IMR-90 (cell line): ENCODE measurements at regions not wholly inside any gene's neighbourhood (a gene's known extent, or its start where the extent isn't known, plus 50 kb on each side); places are given as distances from the start of the nearest gene placed in this dataset.

ENCODE experiments used
- ATAC-seq: fragments of 200-7000 bp; cut with Tn5 transposase; 2 replicates; pipeline ENCODE4 v1.9.1; 2020; ENCODE audit warnings: low read depth, mild to moderate bottlenecking, moderate library complexity
- BruUV-seq: library from RNA; stranded (reverse); fragments of 400-500 nt; replicated peaks from 2 replicates; lab custom pipeline; 2021; lab: Mats Ljungman, UMichigan
- CTCF ChIA-PET: fragments of 300-600 bp; formaldehyde crosslinking; extraction: SDS; loops from one replicate; lab custom pipeline; 2021; ENCODE audit warnings: antibody characterized with exemption; lab: Yijun Ruan, JAX
- POLR2A ChIA-PET: fragments of 300-600 bp; sonication (Branson Sonifier 250); formaldehyde crosslinking; loops from one replicate; lab custom pipeline; 2022; ENCODE audit warnings: antibody characterized with exemption; ENCODE audit not compliant: unreplicated experiment; lab: Charles Lee
- DNase-seq: peaks from one replicate; pipeline ENCODE4 v3.0.0; 2013
- H2AFZ ChIP-seq: replicated peaks from 2 replicates; pipeline ENCODE3; 2013; ENCODE audit warnings: low read length, mild to moderate bottlenecking; ENCODE audit not compliant: poor library complexity
- H2AK5ac ChIP-seq: 2 replicates; pipeline ENCODE4 v1.6.1; 2013; ENCODE audit warnings: low read depth, low read length, inconsistent platforms
- H2AK9ac ChIP-seq: replicated peaks from 2 replicates; pipeline ENCODE3; 2013; ENCODE audit warnings: mild to moderate bottlenecking, low read depth, low read length, moderate library complexity; ENCODE audit not compliant: poor library complexity
- H2BK120ac ChIP-seq: 2 replicates; pipeline ENCODE4 v1.6.1; 2013; ENCODE audit warnings: low read depth, low read length, inconsistent platforms
- H2BK15ac ChIP-seq: 3 replicates; pipeline ENCODE4 v1.6.1; 2013; ENCODE audit warnings: low read depth, low read length, inconsistent platforms
- H2BK20ac ChIP-seq: 2 replicates; pipeline ENCODE4 v1.6.1; 2013; ENCODE audit warnings: low read depth, mild to moderate bottlenecking, inconsistent platforms, low read length, moderate library complexity
- H2BK5ac ChIP-seq: 2 replicates; pipeline ENCODE4 v1.6.1; 2013; ENCODE audit warnings: mild to moderate bottlenecking, low read depth, low read length, inconsistent platforms; ENCODE audit not compliant: poor library complexity, severe bottlenecking
- H3K14ac ChIP-seq: replicated peaks from 2 replicates; pipeline ENCODE4 v1.6.1; 2013; ENCODE audit warnings: low read depth, low read length, inconsistent platforms
- H3K18ac ChIP-seq: 2 replicates; pipeline ENCODE4 v1.6.1; 2013; ENCODE audit warnings: low read depth, low read length, control low read depth
- H3K23ac ChIP-seq: 2 replicates; pipeline ENCODE4 v1.6.1; 2013; ENCODE audit warnings: low read depth, low read length, inconsistent platforms
- H3K27ac ChIP-seq: 2 replicates; pipeline ENCODE4 v1.5.1; 2013; ENCODE audit warnings: mild to moderate bottlenecking, control low read depth, low read length; ENCODE audit not compliant: insufficient read depth
- H3K27me3 ChIP-seq: 2 replicates; pipeline ENCODE4 v1.6.1; 2013; ENCODE audit warnings: low read length; ENCODE audit not compliant: control insufficient read depth, insufficient read depth
- H3K36me3 ChIP-seq: 2 replicates; pipeline ENCODE4 v1.6.1; 2013; ENCODE audit warnings: low read length, mixed read lengths; ENCODE audit not compliant: control insufficient read depth, insufficient read depth
- H3K4ac ChIP-seq: 2 replicates; pipeline ENCODE4 v1.6.1; 2013; ENCODE audit warnings: low read depth, low read length, inconsistent platforms
- H3K4me1 ChIP-seq: 2 replicates; pipeline ENCODE4 v1.6.1; 2013; ENCODE audit warnings: low read length, mixed read lengths; ENCODE audit not compliant: control insufficient read depth, insufficient read depth
- H3K4me2 ChIP-seq: 2 replicates; pipeline ENCODE4 v1.6.1; 2013; ENCODE audit warnings: low read depth, mild to moderate bottlenecking, control low read depth, low read length, moderate library complexity
- H3K4me3 ChIP-seq: 2 replicates; pipeline ENCODE4 v1.5.1; 2013; ENCODE audit warnings: low read depth, mild to moderate bottlenecking, control low read depth, low read length, moderate library complexity; ENCODE audit not compliant: insufficient read depth
- H3K56ac ChIP-seq: 2 replicates; pipeline ENCODE4 v1.6.1; 2013; ENCODE audit warnings: low read length, inconsistent platforms; ENCODE audit not compliant: insufficient read depth; ENCODE audit errors: extremely low read depth
- H3K79me1 ChIP-seq, 2 experiments: 2 replicates each; pipeline ENCODE4 v1.6.1; 2013; ENCODE audit warnings: low read length in 2 of 2, inconsistent platforms in 1 of 2, low read depth in 1 of 2
- H3K9ac ChIP-seq: 2 replicates; pipeline ENCODE4 v1.6.1; 2013; ENCODE audit warnings: low read depth, low read length, control low read depth
- H3K9me1 ChIP-seq: 2 replicates; pipeline ENCODE4 v1.6.1; 2013; ENCODE audit warnings: low read length, inconsistent platforms; ENCODE audit not compliant: insufficient read depth
- H3K9me3 ChIP-seq: 2 replicates; pipeline ENCODE4 v1.6.1; 2013; ENCODE audit warnings: low read length; ENCODE audit not compliant: control insufficient read depth, insufficient read depth
- H4K20me1 ChIP-seq: 2 replicates; pipeline ENCODE4 v1.6.1; 2013; ENCODE audit warnings: low read length, inconsistent platforms; ENCODE audit not compliant: insufficient read depth
- H4K5ac ChIP-seq: 2 replicates; pipeline ENCODE4 v1.6.1; 2013; ENCODE audit warnings: mild to moderate bottlenecking, low read depth, low read length, control low read depth
- H4K8ac ChIP-seq, 2 experiments: 2 replicates each; pipeline ENCODE4 v1.6.1; 2013; ENCODE audit warnings: low read depth in 2 of 2, low read length in 2 of 2, control low read depth in 1 of 2, inconsistent platforms in 1 of 2
- H4K91ac ChIP-seq: 2 replicates; pipeline ENCODE4 v1.6.1; 2013; ENCODE audit warnings: low read depth, low read length, inconsistent platforms; ENCODE audit not compliant: insufficient read depth
- NFE2L2 ChIP-seq: fragments of 150-350 bp; IDR thresholded peaks from 2 replicates; pipeline ENCODE4 v1.6.1; 2016; ENCODE audit warnings: low read depth, mild to moderate bottlenecking, low read length
- POLR2A ChIP-seq: IDR thresholded peaks from 2 replicates; pipeline ENCODE4 v1.6.1; 2012; ENCODE audit warnings: mild to moderate bottlenecking, low read depth, low read length
- RAD21 ChIP-seq: IDR thresholded peaks from 2 replicates; pipeline ENCODE4 v1.6.1; 2012; ENCODE audit warnings: low read length, improper control_type of control experiment
- SMC3 ChIP-seq: fragments of 150-350 bp; IDR thresholded peaks from 2 replicates; pipeline ENCODE4 v1.6.1; 2016; ENCODE audit warnings: low read depth, mild to moderate bottlenecking, antibody characterized with exemption, low read length, moderate library complexity
- USF2 ChIP-seq: fragments of 150-350 bp; IDR thresholded peaks from 2 replicates; pipeline ENCODE4 v1.6.1; 2017; ENCODE audit warnings: mild to moderate bottlenecking, antibody characterized with exemption, low read length, low read depth
- WGBS, 2 experiments: methylation state at CpG; one replicate each; pipeline versions ENCODE4 v1.1.5 to v1.1.7; 2013; ENCODE audit warnings: missing lambda C conversion rate in 2 of 2; ENCODE audit not compliant: insufficient read length in 1 of 2; ENCODE audit errors: extremely low coverage in 2 of 2; 5-methylcytosine and 5-hydroxymethylcytosine counted together
- dilution Hi-C: fragments of 300-500 bp; cut with HindIII; formaldehyde crosslinking; loops from one replicate; pipeline ENCODE4 v1.14.3; 2018; ENCODE audit warnings: low sequenced_read_pairs; ENCODE audit not compliant: unreplicated experiment
- in situ Hi-C: fragments of 300-500 bp; cut with MboI; formaldehyde crosslinking; loops from 3 replicates; pipeline ENCODE4 v1.14.3; 2019; ENCODE audit warnings: low sequenced_read_pairs, inconsistent platforms, mixed read lengths
- intact Hi-C: fragments of 100-400 bp; cut with micrococcal nuclease; formaldehyde crosslinking; loops from 2 replicates; pipeline ENCODE4 v1.10.0; 2022

DNA sequence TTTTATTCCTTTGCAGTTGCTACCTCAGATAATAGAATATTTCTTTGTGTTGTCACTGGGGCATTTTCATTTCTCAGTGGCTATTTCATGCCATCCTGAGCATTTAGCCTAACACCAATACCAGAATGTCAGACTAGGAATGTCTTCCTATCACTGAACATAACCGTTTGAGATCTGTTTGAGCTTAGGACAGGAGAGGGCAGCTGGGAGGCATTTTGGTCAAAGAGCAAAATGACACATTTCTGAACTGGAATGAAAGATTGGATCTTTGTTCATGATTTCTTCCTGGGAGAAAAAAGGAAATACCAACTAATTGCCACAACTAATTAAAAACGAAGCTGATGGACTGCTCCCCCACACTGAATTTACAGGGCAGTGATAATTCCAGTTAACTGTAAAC is 921.3 kb upstream of the NR2F2 start:
- intact Hi-C loops: loop anchor here (5.0 kb wide), 2 partner anchors 152 to 918 kb away; no protein-coding TSS in a partner anchor

More for the DNA sequence above, 921.3 kb upstream of the NR2F2 start:
- Histone ChIP-seq H2AFZ (no peak overlapping the region), H2AK5ac (no peak overlapping the region), H2BK20ac (0 out of 2 replicates have a peak overlapping the region, but pooled peaks have one; percentile 1), H3K27ac (no peak overlapping the region), H2BK120ac (peak overlapping the region; percentile 1; the same call in 1 of the 2 replicates), H2BK15ac (peak overlapping the region; percentile 3; the same call in 1 of the 3 replicates), H3K23ac (no peak overlapping the region), H3K9me1 (peaks cover 3% of the 10 kb centered on the region; the same call in 1 of the 2 replicates), H3K14ac (no peak overlapping the region), H4K5ac (no peak overlapping the region), H2BK5ac (no peak overlapping the region), H3K36me3 (no peaks in the 10 kb centered on the region), H3K9me3 (no peaks in the 10 kb centered on the region), H3K4me3 (no peak overlapping the region), H4K20me1 (no peaks in the 10 kb centered on the region), H3K4me1 (peaks cover 6% of the 10 kb centered on the region), H3K4me2 (no peak overlapping the region), H4K91ac (no peak overlapping the region), H3K4ac (no peak overlapping the region), H3K56ac (no peak overlapping the region), H2AK9ac (no peak overlapping the region), H3K79me1 (no peaks in the 10 kb centered on the region), H3K9ac (no peak overlapping the region), H4K8ac (no peak overlapping the region), H3K27me3 (no peaks in the 10 kb centered on the region), H3K18ac (peak overlapping the region; percentile 64; the same call in 1 of the 2 replicates)
- in situ Hi-C loops (no loop called here), dilution Hi-C loops (no loop called here)
- ChIA-PET CTCF (interaction anchor here (1.0 kb wide), 1 partner anchor 9 kb away, joined by 3 read pairs; no protein-coding TSS in a partner anchor), POLR2A (no interaction called here)
- DNase-seq: no peak
- no CpG with 5 or more reads among the region's 2 CpGs for WGBS, 2 experiments
- TF ChIP-seq NFE2L2 (no peak), POLR2A (no peak), RAD21 (no peak), SMC3 (no peak), USF2 (no peak)
- BruUV-seq: no TSS peak
- no peak for ATAC-seq
